Activated T-cell treated with anti-CD3 and anti-CD28 coated beads, Interleukin-2, amount 50 U/mL, for 4 hours (primary cell): ENCODE measurements at regions not wholly inside any gene's neighbourhood (a gene's known extent, or its start where the extent isn't known, plus 50 kb on each side); places are given as distances from the start of the nearest gene placed in this dataset.
"Not testable (repeated sequence)": the region's sequence is repeated elsewhere in the genome, so short reads cannot be mapped to it uniquely, and the experiment has no call there.

Experiments used
- ATAC-seq, 2 donors: fragments of 200-7000 bp; cut with Tn5 transposase; one replicate each; pipeline ENCODE4 v1.10.0; 2021
- DNase-seq: peaks from one replicate; pipeline ENCODE4 v3.0.0-alpha.2; 2020
- H3K27me3 Mint-ChIP-seq: one replicate; pipeline ENCODE4 v1.8.0; 2021; ENCODE audit warnings: low read depth, mixed read lengths
- H3K36me3 Mint-ChIP-seq: one replicate; pipeline ENCODE4 v1.8.0; 2022; ENCODE audit warnings: mixed read lengths; ENCODE audit not compliant: insufficient read depth
- H3K4me1 Mint-ChIP-seq: one replicate; pipeline ENCODE4 v1.8.0; 2021; ENCODE audit warnings: low read depth, mixed read lengths
- H3K4me3 Mint-ChIP-seq: one replicate; pipeline ENCODE4 v1.8.0; 2021; ENCODE audit warnings: mild to moderate bottlenecking, moderate library complexity, mixed read lengths
- H3K9me3 Mint-ChIP-seq: one replicate; pipeline ENCODE4 v1.8.0; 2021; ENCODE audit warnings: mixed read lengths

GRCh38 chr2:216763396-216763795 is 68.0 kb upstream of the IGFBP5 start:
- Mint-ChIP-seq H3K4me3 (no peak overlapping the region), H3K27me3 (peaks cover 24% of the 10 kb centered on the region), H3K4me1 (no peaks in the 10 kb centered on the region), H3K9me3 (no peaks in the 10 kb centered on the region), H3K36me3 (no peaks in the 10 kb centered on the region)
- ATAC-seq (no peak), DNase-seq (no peak)

DNA sequence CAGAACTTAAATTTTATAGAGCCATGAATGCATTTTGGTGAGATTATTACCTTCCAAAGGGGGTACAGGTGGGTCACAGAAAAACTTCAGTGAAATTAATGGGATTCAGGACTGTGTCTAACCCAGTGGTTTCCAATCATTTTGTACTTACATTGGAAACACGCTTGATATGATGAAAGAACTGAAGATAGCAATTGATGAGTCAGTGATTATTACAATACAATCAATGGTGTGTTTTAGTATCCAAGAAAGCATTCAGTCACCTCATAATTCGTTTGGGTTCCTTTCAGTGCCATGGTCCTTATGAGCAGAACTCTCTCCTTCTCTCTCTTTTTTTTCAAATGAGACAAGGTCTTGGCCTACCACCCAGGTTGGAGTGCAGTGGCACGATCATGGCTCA is 66.5 kb upstream of the IGFBP5 start:
- H3K4me1 Mint-ChIP-seq: no peaks in the 10 kb centered on the region
- H3K36me3 Mint-ChIP-seq: no peaks in the 10 kb centered on the region
- peaks cover 22% of the 10 kb centered on the region for H3K27me3 Mint-ChIP-seq
- DNase-seq (no peak), ATAC-seq (no peak)
- no peaks in the 10 kb centered on the region for H3K9me3 Mint-ChIP-seq
- H3K4me3 Mint-ChIP-seq: no peak overlapping the region

- DNase-seq (no peak), ATAC-seq (no peak)
- Mint-ChIP-seq H3K4me1 (no peaks in the 10 kb centered on the region), H3K27me3 (peaks cover 18% of the 10 kb centered on the region), H3K36me3 (no peaks in the 10 kb centered on the region), H3K4me3 (no peak overlapping the region), H3K9me3 (no peaks in the 10 kb centered on the region)
Observed at GRCh38 chr2:216761133-216761532, 65.8 kb upstream of the IGFBP5 start.

DNA sequence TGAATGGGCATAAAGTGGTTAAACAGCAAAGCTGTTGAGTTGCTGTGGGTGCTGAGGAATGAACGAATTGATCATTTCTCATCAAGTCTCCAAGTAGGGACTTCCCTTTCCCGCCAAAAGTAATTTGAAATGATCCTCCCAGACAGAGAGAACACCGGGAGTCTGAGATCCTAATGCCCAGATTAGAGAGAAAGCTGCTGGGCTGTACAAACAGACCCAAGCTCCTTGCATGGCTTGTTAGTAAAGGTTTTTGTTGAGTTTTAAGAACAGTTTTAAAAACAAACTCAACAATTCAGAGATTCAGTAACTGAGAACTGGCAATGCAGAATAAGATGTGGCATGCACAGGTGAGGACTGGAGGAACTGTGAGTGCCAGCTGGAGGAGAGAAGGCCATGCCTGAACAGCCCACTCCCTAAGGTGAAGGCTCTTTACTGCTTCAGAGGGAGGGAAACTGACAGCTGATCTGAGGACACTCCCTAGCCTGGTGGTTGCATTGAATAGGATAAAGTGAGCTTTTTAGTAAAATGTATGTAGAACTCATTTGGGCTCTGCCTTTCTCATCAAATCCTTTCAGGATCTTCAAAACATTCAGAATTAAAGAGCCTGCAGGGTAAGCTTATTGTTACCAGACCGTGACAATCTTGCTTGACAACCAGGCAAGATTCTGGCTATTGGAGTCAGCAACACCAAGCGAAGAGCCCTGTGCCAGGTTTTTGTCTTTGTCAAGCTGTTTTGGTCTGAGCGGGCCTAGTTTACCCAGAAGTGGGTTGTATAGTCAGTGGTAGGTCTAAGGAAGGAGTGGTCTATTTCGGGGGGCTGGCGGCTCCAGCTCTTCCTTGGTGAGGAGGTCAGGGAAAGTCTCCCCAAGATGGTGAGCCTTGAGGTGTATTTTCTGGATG is 63.2 kb upstream of the IGFBP5 start:
- no peak for DNase-seq
- Mint-ChIP-seq H3K27me3 (peaks cover 8% of the 10 kb centered on the region), H3K9me3 (no peaks in the 10 kb centered on the region), H3K4me1 (no peaks in the 10 kb centered on the region), H3K4me3 (no peak overlapping the region), H3K36me3 (no peaks in the 10 kb centered on the region)
- ATAC-seq: no peak

DNA sequence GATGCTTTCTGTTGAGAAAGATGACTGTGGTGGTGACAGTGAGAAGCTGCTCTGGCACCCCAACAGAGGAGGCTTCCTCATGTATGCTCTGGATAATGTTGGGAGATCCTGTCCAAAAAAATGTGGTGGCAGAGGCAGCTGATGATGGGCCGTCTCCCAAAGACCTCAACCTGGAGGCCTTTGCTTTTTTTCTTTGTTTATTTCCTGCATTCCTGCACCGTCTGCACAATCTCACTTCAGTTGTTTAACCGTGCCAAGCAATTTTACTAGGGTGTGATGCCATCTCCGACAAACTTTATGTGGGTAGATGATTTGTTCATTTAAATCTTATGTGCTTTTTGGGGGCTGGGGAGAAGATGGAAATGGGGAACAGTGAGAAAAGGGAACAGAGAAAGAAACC is 62.2 kb upstream of the IGFBP5 start:
- Mint-ChIP-seq H3K4me1 (no peaks in the 10 kb centered on the region), H3K27me3 (peaks cover 5% of the 10 kb centered on the region), H3K9me3 (no peaks in the 10 kb centered on the region), H3K4me3 (no peak overlapping the region), H3K36me3 (no peaks in the 10 kb centered on the region)
- DNase-seq (no peak), ATAC-seq (no peak)

- H3K4me3 Mint-ChIP-seq: no peak overlapping the region
- H3K27me3 Mint-ChIP-seq: peaks cover 4% of the 10 kb centered on the region
- H3K9me3 Mint-ChIP-seq: no peaks in the 10 kb centered on the region
- no peaks in the 10 kb centered on the region for H3K4me1 Mint-ChIP-seq
- H3K36me3 Mint-ChIP-seq: no peaks in the 10 kb centered on the region
- no peak for ATAC-seq
- DNase-seq: no peak
Observed at GRCh38 chr2:216756435-216756834, 61.1 kb upstream of the IGFBP5 start.

- H3K27me3 Mint-ChIP-seq: peaks cover 2% of the 10 kb centered on the region
- no peaks in the 10 kb centered on the region for H3K9me3 Mint-ChIP-seq
- no peak overlapping the region for H3K4me3 Mint-ChIP-seq
- H3K36me3 Mint-ChIP-seq: no peaks in the 10 kb centered on the region
- ATAC-seq (no peak), DNase-seq (no peak)
- no peaks in the 10 kb centered on the region for H3K4me1 Mint-ChIP-seq
Observed at GRCh38 chr2:216754812-216755211, 59.5 kb upstream of the IGFBP5 start.

- ATAC-seq (no peak), DNase-seq (no peak)
- H3K27me3 Mint-ChIP-seq: peaks cover 2% of the 10 kb centered on the region
- no peaks in the 10 kb centered on the region for H3K4me1 Mint-ChIP-seq
- H3K4me3 Mint-ChIP-seq: no peak overlapping the region
- H3K36me3 Mint-ChIP-seq: no peaks in the 10 kb centered on the region
- H3K9me3 Mint-ChIP-seq: no peaks in the 10 kb centered on the region
Observed at GRCh38 chr2:216754336-216754735, 59.0 kb upstream of the IGFBP5 start.

GRCh38 chr2:216752855-216753505 is 57.6 kb upstream of the IGFBP5 start:
- ATAC-seq (no peak), DNase-seq (no peak)
- Mint-ChIP-seq H3K9me3 (peaks cover under 1% of the 10 kb centered on the region), H3K27me3 (no peaks in the 10 kb centered on the region), H3K36me3 (no peaks in the 10 kb centered on the region), H3K4me3 (no peak overlapping the region), H3K4me1 (no peaks in the 10 kb centered on the region)

- not testable (repeated sequence) for H3K9me3 Mint-ChIP-seq, H3K4me3 Mint-ChIP-seq, H3K4me1 Mint-ChIP-seq, H3K36me3 Mint-ChIP-seq, DNase-seq, H3K27me3 Mint-ChIP-seq, ATAC-seq
Observed at GRCh38 chr2:216750750-216751149, 55.4 kb upstream of the IGFBP5 start.

DNA sequence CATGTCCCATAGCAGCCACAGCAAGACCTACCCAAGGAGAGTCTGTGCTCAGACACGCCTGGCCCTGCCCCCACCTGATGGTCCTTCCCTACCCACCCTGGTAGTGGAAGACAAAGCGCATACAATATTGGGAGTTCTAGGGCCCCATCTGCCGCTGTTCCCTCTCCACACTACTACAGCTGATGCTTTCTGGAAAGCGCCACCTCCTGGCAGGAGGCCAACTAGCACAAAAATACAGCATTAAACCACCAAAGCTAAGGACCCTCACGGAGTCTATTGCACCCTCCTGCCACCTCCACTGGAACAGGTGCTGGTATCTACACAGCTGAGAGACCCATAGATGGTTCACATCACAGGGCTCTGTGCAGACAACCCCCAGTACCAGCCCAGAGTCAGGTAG is 50.9 kb upstream of the IGFBP5 start:
- not testable (repeated sequence) for H3K9me3 Mint-ChIP-seq, DNase-seq, ATAC-seq, H3K36me3 Mint-ChIP-seq, H3K4me3 Mint-ChIP-seq, H3K4me1 Mint-ChIP-seq
- peaks cover 28% of the 10 kb centered on the region for H3K27me3 Mint-ChIP-seq

- Mint-ChIP-seq H3K9me3 (peaks cover 4% of the 10 kb centered on the region), H3K27me3 (peaks cover 28% of the 10 kb centered on the region), H3K4me3 (no peak overlapping the region), H3K36me3 (no peaks in the 10 kb centered on the region), H3K4me1 (no peaks in the 10 kb centered on the region)
- no peak for DNase-seq
- ATAC-seq: no peak
Observed at GRCh38 chr2:216745453-216745852, 50.1 kb upstream of the IGFBP5 start.
